ENCODE measurements at regions not wholly inside any gene's neighbourhood (a gene's known extent, or its start where the extent isn't known, plus 50 kb on each side); places are given as distances from the start of the nearest gene placed in this dataset.
A peak's percentile ranks its signal among the peaks of the same experiment; 100 is the strongest.

DNA sequence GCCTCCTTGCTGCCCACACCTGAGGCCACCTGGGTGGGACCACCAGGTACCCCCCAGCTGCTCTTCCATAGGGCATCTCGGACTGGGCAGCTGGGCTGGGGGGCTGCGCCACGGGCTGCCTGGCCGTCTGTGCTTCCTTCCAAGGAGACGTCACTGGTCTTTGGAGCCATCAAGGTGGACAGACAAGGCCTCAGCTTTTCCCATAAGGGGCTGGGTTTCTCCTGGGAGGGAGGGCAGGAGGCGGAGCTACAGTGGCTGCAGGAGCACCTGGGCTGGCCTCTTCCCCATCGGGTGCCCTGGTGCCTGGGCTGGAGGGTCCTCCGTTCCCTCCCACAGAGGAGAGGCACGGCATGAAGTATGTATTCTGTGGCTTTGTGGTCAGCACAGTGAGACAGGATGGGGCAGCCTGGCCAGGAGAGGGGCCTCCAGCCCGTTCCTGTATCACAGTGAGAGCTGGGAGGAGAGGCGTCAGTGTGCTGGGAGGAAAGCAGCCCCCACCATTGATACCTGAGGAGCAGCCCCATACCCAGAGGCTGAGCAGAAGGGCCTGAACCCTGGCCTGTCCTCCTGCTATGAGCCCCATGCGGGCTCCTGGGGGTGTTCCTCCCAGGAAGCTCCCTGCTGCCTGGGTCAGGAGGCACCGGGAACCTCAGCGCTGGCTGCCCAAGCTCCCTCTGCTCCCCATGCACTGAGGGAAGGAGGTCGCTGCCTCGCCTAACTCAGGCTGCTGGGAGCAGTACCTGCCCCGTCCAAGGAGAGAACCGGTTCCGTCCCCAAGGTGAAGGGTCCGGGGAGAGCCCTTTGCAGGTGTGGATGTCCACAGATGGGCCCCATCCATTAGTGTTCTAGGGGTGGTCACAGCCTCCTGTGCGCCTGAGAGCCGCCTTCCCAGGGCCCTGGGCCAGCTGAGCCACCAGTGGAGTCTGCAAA, 1075.0 kb downstream of the BRD1 start:
- Histone ChIP-seq H3K36me3 (no peaks in the 10 kb centered on the region), H3K27me3 (peaks cover 0 to 16% (median 0%) of the 10 kb centered on the region in 9 donors), H3K27ac (no peak overlapping the region), H3K9me3 (no peaks in the 10 kb centered on the region), H3K4me1 (no peaks in the 10 kb centered on the region), H3K4me3 (no peak overlapping the region)
- no peak for ATAC-seq
- peak in 1 of 5 donors; percentile 3 for DNase-seq
- 70 to 79% (median 75%) methylated on average over 11 to 22 of the region's 22 CpGs for WGBS, 4 donors
- TF ChIP-seq, protein P1, sequence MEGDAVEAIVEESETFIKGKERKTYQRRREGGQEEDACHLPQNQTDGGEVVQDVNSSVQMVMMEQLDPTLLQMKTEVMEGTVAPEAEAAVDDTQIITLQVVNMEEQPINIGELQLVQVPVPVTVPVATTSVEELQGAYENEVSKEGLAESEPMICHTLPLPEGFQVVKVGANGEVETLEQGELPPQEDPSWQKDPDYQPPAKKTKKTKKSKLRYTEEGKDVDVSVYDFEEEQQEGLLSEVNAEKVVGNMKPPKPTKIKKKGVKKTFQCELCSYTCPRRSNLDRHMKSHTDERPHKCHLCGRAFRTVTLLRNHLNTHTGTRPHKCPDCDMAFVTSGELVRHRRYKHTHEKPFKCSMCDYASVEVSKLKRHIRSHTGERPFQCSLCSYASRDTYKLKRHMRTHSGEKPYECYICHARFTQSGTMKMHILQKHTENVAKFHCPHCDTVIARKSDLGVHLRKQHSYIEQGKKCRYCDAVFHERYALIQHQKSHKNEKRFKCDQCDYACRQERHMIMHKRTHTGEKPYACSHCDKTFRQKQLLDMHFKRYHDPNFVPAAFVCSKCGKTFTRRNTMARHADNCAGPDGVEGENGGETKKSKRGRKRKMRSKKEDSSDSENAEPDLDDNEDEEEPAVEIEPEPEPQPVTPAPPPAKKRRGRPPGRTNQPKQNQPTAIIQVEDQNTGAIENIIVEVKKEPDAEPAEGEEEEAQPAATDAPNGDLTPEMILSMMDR (IDR thresholded peaks at IDR 0.05): no peak
- TF ChIP-seq POLR2A (IDR thresholded peaks at IDR 0.05): no peak
- intact Hi-C loops (cut with DNase I): no loop called here

DNA sequence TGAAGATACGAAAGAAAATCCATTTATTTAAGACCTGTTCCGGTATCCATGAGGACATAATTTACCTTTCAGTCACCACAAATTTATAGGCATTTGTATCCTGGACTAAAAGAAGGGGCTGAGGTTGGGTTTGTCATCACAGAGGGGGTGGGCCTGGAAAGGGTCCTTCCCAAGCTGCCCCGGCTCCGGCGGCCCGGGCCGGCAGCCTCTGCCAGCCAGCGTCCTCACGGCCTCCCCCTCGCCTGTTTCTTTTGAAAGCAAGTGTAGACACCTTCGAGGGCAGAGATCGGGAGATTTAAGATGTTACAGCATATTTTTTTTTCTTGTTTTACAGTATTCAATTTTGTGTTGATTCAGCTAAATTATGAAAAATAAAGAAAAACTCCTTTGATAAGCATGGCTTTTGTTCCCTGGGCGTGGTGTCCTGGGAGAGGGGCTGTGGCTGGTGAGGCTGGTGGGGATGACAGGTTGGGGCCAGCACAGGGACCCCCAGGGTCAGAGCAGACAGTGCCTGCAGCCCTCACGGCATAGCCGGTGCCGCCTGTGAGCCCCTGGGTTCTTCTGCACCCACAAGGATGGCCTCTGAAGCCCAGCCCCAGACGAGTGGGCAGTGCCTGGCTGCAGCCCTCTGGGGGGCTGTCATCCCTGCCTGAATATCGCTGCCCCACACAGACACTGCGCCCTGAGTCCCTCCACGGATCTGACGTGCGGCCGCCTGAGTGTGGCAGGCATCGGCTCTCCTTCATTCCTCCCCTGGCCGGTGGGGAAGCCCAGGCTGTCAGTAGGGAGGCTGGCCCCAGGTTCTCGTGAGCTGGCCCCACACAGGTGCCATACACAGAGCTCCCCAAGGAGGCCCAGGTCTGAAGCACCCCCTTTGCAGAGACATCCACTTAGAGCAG, 1075.9 kb downstream of the BRD1 start:
- DNase-seq: peak in 1 of 5 donors; percentile 2
- intact Hi-C loops (cut with DNase I): no loop called here
- H3K9me3 ChIP-seq: no peaks in the 10 kb centered on the region
- H3K4me1 ChIP-seq: no peaks in the 10 kb centered on the region
- H3K27me3 ChIP-seq: peaks cover 0 to 16% (median 0%) of the 10 kb centered on the region in 9 donors
- H3K36me3 ChIP-seq: no peaks in the 10 kb centered on the region
- no peak for ATAC-seq
- 81 to 87% (median 85%) methylated on average over 18 to 26 of the region's 26 CpGs for WGBS, 4 donors
- H3K27ac ChIP-seq: no peak overlapping the region
- TF ChIP-seq, protein P1 (IDR thresholded peaks at IDR 0.05): no peak
- TF ChIP-seq POLR2A (IDR thresholded peaks at IDR 0.05): no peak
- H3K4me3 ChIP-seq: no peak overlapping the region

GRCh38 chr22:48750826-48751440, 1076.7 kb downstream of the BRD1 start:
- H3K9me3 ChIP-seq: no peaks in the 10 kb centered on the region
- no peak for TF ChIP-seq POLR2A (IDR thresholded peaks at IDR 0.05)
- H3K27ac ChIP-seq: no peak overlapping the region
- 92 to 95% (median 93%) methylated on average over 46 of the region's 46 CpGs for WGBS, 4 donors
- H3K4me1 ChIP-seq: no peaks in the 10 kb centered on the region
- DNase-seq (peak in 1 of 5 donors; percentile 3), ATAC-seq (no peak)
- no peaks in the 10 kb centered on the region for H3K36me3 ChIP-seq
- intact Hi-C loops (cut with DNase I): no loop called here
- peaks cover 0 to 11% (median 0%) of the 10 kb centered on the region in 9 donors for H3K27me3 ChIP-seq
- H3K4me3 ChIP-seq: no peak overlapping the region

DNA sequence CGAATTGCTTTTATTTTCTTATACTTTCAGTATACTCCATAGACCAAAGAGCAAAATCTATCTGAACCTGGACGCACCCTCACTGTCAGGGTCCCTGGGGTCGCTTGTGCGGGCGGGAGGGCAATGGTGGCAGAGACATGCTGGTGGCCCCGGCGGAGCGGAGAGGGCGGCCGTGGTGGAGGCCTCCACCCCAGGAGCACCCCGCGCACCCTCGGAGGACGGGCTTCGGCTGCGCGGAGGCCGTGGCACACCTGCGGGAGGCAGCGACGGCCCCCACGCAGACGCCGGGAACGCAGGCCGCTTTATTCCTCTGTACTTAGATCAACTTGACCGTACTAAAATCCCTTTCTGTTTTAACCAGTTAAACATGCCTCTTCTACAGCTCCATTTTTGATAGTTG, 1077.4 kb downstream of the BRD1 start:
- DNase-seq: no peak
- no peaks in the 10 kb centered on the region for H3K36me3 ChIP-seq
- H3K4me1 ChIP-seq: no peaks in the 10 kb centered on the region
- no peaks in the 10 kb centered on the region for H3K9me3 ChIP-seq
- ATAC-seq: no peak
- intact Hi-C loops (cut with DNase I): no loop called here
- H3K27me3 ChIP-seq: peaks cover 0 to 5% (median 0%) of the 10 kb centered on the region in 9 donors
- WGBS, 4 donors: 85 to 95% (median 93%) methylated on average over 19 to 27 of the region's 27 CpGs
- H3K27ac ChIP-seq: no peak overlapping the region
- TF ChIP-seq, protein P1 (IDR thresholded peaks at IDR 0.05): no peak
- TF ChIP-seq POLR2A (IDR thresholded peaks at IDR 0.05): no peak
- H3K4me3 ChIP-seq: no peak overlapping the region

All from heart left ventricle (tissue), 16 donors.